Stimulated activated CD4-positive, alpha-beta T cell treated with anti-CD3 and anti-CD28 coated beads, Interleukin-1b, Interleukin-23, amount 100 ng/mL, for 48 hours (primary cell): ENCODE measurements at regions not wholly inside any gene's neighbourhood (a gene's known extent, or its start where the extent isn't known, plus 50 kb on each side); places are given as distances from the start of the nearest gene placed in this dataset.

Experiments
- DNase-seq: peaks from one replicate; pipeline ENCODE4 v3.0.0-alpha.2; 2020

DNA sequence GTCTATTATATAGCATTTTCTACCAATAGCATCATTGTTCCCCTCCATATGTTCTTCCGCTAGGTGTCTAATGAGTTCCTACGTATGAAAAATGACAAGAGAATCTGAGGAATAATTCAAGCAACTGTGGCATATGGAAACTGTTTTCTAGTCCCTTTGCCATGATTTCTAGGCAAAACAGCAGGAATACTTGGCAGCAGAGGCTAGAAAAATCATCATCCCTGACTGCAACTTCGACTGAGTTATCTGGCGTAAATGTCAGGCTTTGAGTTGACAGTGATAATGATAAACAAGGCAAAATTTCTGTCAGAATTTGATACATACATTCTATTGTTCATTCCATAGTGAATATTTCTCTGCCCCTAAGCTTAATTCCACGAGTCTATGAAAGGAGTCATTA lies 572.8 kb upstream of the USP15 start:
- DNase-seq, result no peak

DNA sequence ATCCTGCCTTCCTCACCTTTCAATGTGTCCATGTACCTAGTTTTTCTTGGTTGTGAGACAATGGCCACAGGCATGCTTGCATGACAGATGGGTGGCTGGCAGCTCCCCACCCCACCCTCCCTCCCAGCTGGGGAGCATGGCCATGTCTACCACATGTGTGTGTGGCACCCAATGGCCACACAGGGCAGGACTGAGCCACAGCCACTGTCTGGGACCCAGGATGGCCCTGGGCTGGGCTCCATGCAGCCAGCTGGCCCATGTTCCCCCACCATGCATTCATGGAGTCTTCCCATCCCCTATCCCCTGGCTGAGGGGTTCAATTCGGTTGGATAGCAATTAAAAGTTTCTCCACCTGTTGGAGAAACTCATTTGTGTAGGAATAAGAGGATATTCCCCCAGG lies 566.0 kb upstream of the USP15 start:
- no peak for DNase-seq

DNA sequence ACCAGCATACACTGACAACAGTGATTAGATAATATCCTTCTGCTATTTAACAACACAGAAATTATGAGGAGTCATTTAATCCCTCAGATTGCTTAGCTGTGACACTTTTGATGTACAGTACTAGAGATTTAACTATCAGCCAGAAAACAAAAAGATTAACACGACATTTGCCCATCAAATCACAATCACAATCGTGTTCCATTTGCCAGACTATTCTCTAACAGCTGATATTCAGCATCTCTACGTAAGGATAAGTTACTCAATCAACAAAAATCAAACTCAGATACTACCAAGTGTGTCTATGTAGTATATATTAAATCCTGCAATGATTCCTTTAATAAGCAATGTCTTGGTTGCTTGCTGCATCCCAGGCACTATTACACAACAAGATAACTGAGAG lies 558.7 kb upstream of the USP15 start:
- no peak for DNase-seq

DNA sequence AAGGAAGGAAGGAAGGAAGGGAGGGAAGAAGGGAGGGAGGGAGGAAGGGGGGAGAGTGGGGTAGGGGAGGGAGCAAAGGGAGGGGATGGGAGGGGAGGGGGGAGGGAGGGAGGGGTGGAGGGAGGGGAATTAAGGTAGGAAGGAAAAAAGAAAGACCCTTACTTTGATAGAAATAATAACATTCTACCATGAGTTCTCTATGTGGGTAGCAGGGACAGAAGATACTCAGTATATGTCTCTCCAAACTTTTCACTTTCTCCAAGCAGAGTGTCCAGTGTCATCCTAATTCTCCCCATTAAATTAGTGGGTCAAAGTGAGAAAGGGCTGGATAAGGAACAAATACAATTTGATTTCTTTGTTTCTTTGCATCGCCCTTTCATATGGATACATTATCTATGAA lies 553.4 kb upstream of the USP15 start:
- DNase-seq, result no peak

DNA sequence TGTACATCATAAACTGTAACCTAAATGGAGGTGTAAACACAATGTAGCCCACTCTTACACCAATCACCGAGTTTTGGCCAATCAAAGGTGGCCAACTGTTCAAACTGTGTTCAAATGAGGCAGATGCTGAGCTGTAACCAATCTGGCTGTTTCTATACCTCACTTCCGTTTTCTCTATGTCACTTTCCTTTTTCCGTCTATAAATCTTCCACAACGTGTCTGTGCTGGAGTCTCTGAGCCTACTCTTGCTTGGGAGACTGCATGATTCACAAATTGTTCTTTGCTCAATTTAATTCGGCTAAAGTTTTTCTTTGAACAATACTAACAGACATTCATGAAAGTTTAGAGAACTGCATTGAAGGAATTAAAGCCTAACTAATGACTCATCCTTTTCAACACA lies 547.1 kb upstream of the USP15 start:
- DNase-seq, result no peak

DNA sequence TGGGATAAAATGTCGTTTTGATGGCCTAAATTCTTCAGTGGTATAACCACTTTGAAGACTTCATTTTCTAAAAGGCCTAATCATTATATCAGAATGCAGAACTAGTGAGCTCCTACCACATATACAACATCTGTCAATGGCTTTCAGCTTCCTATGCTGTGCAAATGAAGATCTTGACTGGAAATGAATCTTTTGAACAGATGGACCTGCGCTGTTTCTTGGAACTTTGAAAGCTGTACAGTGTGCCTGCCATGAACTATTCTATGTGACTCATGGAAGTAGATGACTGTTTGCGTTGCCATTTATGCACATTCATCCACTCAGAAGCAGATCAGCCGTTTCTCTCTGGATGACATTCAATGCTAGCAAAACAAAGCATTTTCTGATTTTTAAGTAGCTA lies 542.2 kb upstream of the USP15 start:
- no peak for DNase-seq

DNA sequence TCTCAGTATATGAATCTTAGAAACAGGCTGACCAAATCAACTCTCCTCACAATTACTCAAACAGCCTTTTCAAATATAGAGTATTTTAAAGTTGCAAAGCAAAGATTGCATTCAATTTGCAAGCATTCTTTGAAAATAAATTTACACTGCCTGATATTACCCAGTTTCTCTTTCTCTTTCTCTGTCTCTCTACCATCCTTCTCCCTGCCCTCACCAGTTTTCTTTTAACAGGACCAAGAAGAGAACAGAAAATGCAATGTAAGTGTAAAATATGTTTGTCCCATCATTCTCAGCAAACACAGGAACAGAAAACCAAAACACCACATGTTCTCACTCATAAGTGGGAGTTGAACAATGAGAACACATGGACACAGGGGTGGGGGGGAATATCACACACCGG lies 520.3 kb upstream of the USP15 start:
- DNase-seq, result no peak

DNA sequence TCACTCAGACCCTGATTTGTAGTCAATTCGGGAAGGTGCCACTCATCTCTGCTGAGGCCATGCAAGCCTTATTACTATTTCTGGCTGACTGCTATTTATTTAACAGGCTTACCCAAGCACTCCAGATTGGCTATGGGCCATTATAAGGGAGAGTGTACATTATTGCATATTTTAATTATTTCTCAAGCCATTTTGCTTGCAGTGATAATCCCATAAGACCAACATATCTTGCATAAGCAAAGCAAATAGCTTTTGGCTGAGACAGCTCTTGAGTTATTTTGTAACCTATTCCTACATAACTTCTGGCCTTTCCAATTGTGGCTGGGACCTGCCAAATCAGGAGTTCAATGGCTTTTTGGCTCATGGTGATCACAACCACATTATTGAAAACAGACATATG lies 509.6 kb upstream of the USP15 start:
- no peak for DNase-seq

DNA sequence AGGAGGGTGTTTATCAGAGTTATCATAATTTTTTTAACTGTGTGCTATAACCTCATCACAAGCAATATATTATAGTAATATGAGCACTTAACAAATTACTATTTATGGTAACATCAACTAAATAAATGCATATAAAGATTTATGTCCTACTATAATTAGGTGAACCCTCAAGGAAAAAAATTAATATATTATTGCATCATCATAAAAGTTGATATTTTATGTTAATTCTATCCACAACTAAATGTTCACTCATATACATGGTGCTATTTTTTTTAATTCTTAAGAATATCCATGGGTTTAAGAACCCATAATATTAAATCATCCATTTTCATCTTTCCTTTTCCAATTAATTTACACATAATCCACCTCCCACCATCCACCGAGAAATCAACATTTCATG lies 506.0 kb upstream of the USP15 start:
- no peak for DNase-seq

DNA sequence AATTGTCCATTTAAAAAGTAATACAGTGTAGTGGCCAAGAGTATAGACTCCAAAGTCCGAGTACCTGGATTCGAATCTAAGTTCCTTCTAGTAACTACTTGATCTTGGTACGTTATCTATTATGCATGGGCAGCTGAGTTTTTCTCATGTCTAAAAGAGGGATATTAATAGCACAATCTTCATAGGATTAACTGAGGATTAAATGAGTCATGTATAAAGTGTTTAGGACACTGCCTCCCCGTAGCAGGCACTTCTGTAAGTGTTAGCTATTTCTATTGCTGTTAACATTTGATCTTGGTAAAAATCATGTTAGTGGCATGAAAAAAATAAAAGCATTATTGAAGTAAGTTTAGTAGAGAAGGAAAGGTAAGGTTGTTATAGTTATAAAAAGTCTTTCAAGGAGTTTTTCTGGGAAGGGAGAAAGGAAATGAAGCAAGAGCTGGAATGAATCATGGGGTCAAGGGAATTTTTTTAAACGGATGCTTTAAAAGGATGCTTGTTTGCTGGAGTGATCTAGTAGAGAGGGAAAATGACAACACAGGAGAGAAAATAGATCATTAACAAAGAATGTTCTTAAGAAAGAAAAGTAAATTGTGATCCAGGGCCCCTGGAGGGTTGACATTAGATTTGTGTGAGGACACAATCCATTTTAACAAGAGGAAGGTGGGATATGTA lies 502.2 kb upstream of the USP15 start:
- no peak for DNase-seq

DNA sequence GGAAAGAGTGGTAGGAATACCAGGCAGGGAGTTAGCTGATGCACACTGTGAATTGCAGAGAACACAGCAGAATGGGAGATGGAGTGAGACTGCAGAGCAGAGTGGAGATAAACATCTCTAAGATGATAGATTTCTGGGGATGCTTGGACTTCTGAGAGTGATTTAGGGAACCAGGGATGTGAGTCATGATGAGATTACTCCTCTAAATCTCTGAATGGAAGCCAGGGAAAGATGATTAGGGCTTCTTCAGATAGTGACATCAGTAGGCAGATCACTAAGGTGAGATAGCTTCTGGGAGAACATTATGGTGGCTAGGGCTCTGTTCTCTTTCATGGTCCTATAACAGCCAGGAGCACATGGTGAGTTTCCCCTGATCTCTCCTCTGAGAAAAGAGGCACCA lies 501.5 kb upstream of the USP15 start:
- no peak for DNase-seq

DNA sequence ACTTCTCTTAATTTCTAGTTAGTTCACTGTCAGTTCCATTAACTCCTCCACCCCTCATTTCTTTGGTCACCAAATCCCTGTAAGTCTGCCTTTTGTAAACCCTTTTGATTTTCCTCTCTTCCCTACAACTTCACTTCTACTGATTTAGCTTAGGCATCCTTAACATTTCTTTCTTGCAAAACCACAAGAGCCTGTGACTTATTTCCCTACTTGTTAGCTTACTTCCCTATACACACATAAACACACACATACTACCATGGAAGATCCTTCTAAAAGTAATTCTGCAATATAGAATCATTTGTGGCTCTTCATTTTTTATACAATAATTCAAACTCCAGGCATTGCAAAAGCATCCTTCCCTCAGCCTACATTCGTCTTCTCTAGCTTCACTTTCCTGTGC lies 494.3 kb upstream of the USP15 start:
- no peak for DNase-seq

DNA sequence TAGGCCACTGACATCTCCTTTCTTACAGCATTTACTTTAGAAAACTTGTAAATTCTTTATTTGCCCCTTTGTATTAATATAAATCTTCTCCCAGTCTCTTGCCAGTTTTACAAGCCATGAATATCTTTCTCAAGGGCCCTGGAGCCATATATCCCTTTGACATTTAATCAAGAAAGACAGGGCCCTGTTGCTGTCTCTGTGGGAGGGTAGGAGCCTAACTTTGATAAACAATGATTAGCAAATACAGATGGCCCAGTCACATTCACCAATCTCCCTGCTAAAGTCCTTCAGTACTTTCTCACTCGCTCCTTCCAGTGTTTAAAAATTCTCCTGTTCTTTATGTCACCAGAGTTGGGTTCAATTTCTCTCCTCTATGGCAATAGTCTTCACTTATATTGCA lies 479.8 kb upstream of the USP15 start:
- no peak for DNase-seq

DNA sequence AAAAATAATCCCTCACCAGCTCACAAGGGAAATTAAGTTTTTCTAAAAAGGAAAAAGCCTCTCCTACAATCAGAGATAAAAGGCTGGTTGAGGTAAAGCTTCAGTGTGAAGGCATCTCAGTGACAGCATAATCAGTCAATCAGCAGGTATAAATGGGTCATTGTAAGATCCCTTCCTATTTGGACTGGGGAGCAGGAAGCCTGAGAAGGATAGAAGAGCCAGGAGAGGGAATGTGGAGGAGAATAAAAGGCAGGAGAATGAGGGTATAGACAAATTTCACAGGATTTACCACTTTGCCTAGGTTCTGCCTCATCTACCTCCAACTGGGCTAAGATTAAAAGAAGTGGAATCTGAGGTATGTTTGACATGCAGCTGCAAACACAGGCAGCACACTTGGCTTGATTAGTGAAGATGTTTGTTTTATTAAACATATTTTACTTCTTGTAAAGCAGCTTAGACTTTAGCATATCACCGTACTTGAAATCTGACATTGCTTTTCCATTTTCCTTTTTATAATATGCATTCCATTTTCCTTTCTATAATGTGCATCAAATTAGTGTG lies 479.1 kb upstream of the USP15 start:
- DNase-seq, result no peak

DNA sequence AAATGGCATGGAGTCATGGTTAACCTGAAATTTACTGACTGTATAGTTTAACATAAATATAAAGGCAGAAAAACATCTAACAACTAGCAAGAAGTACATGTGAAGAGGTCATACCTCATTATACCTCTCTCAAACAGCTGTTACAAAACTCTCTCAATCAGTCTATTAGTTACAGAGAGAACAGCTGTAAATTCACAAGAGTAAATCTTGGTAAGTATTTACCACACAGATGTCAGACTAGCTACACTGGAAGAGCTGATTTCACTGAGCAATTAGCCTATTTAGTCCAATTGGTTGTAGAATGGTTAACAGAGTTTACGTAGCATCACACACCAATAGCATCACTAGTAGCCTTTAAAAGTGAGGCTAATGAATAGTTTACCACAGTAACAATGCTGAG lies 463.4 kb upstream of the USP15 start:
- no peak for DNase-seq

DNA sequence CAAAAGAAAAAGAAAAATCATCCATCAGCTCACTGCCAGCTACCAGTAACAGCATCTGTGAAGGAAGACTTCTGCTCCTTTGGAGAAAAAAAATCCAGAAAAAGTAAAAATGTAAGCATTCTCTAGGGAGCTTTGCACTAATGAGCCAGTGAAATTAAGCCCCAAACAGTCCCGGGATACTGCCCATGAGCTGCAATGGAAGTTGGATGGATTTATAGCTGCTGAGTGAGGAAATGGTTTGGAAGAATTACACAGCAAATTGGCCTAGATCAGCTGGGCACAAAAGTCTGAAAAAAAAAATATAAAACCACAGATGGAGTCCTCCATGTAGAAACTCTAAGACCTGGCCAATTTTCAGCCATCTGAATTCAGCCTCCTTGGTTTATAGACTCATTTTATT lies 462.9 kb upstream of the USP15 start:
- no peak for DNase-seq

DNA sequence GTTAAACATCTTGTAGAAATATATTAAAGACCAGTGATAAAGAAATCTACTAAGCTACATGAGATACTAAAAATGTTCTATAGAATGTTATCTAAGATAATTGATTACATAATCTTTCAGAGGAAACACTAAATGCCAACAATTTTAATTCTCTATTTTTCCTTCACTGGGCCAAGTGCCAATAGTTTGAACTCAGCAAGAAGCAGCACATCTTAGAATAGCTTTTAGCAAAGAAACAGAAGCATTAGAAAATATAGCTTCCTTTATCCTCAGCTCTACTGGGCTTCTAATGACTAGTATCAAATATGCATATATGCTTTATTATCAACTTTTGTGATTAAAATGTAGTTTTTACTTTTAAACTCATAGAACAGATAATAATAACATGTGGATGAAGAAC lies 461.4 kb upstream of the USP15 start:
- DNase-seq, result no peak

DNA sequence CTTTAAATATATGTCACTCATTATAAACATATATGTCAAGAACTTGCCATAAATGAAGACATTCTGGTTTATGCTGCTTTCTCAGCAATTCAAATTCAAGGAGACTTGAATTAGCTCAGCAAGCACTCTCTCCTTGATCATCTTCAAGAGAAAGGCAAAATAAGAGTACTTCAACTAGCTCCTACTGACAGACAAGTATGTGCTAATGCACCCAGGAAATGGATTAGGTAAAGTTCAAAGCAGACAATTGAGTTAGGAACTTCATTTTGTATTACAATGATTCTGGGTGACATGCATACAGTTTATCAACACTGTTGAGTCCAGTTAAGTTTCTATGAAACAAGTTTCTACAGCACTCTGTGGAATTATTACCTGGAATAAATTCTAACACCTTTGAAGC lies 455.9 kb upstream of the USP15 start:
- DNase-seq, result no peak

DNA sequence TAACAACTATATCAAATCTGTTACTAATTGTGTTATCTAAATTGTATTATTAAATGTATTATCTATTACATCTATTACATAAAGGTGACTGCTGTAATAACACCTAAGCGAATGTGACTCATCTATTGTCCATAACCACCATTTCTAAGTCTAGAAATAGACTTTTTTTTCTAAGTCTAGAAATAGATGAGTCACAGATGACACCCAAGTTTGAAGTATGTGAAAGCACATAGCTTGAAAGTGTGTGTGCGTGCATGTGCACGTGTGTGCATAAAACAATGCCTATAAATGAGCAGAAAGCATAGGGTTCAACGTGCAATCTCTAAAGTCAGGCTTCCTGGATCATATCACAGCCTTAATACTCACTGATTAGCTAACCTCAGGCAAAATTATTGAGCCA lies 451.3 kb upstream of the USP15 start:
- DNase-seq, result no peak

DNA sequence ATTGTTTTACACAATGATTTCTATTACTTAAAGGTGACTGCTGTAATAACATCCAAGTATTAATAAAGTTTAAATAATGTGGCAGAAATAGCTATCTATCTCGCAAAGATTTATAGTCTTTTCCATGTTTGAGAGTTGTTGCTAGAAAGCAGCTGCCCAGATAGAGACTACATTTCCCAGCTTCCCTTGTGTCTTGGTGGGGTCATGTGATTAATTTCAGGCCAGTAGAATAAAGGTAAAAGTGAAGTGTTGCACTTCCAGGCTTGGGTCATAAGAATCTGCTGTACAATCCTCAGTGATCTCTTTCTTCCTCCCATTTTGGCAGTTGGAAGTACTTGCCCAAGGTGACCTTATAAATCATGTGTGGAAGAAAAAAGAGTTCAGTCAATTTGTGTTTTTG lies 449.7 kb upstream of the USP15 start:
- DNase-seq, result no peak

DNA sequence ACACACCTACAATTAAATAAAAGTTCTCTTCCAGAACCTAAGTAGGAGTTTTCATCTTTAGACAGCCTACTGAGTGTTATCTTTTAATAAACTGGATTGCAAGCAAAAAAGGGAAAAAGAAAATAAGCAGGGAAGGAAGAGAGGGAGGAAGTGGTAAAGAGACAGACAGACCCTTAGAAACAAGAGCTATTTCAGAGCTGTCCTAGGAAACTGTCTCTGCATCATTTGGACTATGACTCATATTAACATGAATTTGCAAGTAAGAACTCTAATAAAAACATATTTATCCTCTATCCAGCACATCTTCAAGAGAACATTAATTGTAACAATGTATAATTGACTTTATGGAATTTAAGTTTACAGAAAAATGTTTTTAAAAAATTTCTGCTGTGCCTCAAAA lies 438.8 kb upstream of the USP15 start:
- DNase-seq, result no peak

DNA sequence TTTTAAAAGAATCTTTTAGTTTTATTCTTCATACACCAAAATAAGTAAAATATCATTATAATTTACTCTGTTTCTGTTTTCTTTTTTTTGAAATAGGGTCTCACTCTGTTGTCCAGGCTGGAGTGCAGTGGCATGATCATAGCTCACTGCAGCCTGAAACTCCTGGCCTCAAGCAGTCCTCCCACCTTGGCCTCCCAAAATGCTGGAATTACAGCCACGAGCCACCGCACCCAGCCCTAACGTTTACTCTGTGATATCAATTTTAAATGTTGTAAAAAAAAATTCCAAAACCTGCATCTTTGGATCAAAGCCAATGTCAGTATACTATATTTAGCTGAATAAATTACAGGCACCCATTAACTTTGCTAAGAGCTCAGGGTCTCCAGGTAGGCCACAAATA lies 437.1 kb upstream of the USP15 start:
- DNase-seq, result no peak

DNA sequence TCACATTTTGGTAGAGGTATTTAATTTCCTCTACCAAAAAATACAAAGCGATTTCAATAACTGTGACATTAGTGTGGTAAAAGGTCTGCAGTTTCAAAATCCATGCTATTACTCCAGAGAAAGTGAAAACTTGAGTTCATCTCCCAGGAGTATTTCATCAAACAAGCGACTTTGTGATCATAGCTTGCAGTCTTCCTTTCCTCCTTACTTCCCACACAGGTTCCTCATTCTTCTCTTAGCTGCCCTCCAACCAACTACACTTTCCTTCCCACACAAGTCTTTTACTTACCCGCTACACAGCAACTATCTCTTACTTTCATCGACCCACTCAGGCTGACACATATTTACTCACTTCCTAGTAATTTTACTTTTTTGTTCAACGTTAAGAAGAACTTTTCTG lies 413.4 kb upstream of the USP15 start:
- no peak for DNase-seq

DNA sequence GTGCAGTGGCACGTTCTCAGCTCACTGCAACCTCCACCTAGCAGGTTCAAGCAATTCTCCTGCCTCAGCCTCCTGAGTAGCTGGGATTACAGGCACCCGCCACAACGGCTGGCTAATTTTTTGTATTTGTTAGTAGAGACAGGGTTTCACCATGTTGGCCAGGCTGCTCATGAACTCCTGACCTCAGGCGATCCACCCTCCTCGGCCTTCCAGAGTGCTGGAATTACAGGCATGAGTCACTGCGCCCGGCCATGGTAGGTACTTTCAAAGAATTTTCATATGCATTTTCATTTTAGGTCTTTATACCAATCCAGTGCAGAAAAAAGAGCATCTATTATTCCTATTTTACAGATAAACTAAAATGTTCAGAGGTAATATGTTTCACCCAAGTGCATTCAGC lies 411.3 kb upstream of the USP15 start:
- DNase-seq, result no peak

DNA sequence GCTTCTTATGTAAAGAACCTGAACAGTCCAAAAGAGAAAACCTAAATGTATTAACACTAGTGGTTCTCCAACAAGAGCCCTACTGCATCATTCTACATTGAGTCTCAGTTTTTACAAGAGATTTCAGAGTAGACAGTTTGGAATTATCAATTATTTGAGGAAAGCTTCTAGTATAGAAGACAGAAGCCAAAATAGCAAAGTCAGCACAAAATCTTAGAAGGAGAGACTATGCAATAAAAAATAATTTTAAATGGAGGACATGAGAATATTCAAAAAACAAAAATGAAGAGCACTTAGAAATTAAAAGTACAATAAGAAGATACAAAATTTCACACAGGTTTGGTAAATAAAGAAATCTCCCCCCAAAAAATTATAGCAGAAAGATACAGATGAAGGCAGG lies 406.3 kb upstream of the USP15 start:
- no peak for DNase-seq

DNA sequence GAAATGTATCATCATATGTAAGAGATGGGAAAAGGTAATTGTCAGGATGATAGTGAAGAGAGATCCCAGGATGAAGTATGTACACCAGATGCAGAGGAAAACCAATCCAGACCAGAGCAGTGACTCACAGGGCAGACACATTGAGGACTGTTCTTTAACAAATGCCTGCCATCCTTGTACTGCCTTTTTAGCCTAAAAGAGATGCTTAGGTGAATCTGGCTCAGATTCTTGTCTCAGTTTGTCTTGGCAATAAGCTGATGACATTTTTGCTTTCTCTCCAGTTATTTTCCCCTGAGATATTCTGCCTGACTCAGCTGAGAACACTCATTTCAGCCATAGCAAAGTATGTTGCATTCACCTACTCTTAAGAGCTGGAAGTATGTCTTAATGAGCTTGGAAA lies 405.3 kb upstream of the USP15 start:
- DNase-seq, result no peak
